GM12864 (cell line): ENCODE measurements at regions not wholly inside any gene's neighbourhood (a gene's known extent, or its start where the extent isn't known, plus 50 kb on each side); places are given as distances from the start of the nearest gene placed in this dataset.

Experiments used
- DNase-seq: peaks from one replicate; pipeline ENCODE4 v3.0.0-alpha.2; 2011; ENCODE audit warnings: low read depth
- H3K4me3 ChIP-seq: 2 replicates; pipeline ENCODE4 v1.5.1; 2011; ENCODE audit warnings: mild to moderate bottlenecking, low read depth, low read length, control low read depth
- CTCF ChIP-seq: IDR thresholded peaks from 2 replicates; pipeline ENCODE4 v1.5.1; 2011; ENCODE audit warnings: low read depth, mild to moderate bottlenecking, moderate library complexity, low read length, control low read depth, inconsistent platforms; ENCODE audit errors: missing control alignments

DNA sequence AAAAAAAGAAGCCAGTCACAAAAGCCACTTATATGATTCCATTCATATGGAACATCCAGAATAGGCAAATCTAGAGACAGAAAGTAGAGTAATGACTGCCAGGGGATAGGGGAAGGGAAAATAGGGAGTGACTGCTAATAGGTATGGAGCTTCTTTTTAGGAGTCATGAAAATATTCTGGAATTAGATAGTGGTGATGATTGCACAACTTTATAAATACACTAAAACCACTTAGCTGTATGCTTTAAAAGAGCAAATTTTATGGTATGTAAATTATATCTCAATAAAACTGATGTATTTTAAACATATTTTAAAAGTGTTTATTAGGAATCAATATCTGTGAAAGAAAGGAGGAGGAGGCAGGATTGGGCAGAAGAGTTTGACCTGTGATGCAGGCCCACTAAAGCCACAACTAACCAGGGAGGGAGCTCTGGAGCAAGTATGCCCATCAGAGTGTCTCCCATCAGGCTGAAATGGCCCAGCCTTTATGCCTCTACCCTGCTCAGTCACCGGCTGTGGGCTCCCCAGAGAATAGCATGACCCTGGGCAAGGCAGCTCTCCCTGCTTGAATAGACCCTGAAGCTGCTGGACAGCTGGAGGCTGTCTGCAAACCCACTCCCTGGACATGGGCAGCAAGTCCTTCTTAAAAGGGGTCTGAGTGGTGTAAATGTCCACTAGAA lies 96.0 kb upstream of the SLC44A1 start:
- TF ChIP-seq CTCF = no peak
- DNase-seq = no peak
- H3K4me3 ChIP-seq = no peak overlapping the region

DNA sequence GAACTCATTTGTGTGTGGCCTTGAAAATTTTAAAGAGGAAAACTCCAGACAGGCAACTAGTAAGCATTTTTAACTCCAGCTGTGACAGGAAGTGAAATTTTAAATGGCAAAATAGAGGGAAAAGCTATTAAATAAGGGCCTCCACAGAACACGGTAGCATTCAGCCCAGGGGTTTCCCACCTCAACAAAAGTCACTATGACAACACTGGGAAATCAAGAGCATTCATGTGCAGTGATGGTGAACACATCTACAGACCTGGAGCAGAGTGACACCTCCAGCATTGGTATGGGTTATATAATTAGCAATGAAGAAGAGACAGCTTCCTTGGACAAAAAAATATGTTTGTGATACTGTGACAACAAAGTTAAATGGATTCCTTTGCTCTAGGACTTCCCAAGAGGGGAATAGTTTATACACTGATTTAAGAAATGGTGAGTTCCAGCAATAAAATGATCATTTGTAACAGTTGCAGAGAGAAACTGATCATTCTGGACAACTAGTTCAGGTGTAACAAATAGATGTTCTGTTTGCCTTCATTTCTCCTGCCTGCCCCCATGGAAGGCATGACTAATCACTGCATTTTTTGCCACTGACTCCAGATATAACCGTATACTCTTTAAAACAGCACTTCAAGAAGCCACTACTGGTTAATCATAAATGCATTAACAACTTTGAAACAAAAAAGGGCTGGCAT lies 93.3 kb upstream of the SLC44A1 start:
- H3K4me3 ChIP-seq = no peak overlapping the region
- no peak for DNase-seq
- no peak for TF ChIP-seq CTCF

DNA sequence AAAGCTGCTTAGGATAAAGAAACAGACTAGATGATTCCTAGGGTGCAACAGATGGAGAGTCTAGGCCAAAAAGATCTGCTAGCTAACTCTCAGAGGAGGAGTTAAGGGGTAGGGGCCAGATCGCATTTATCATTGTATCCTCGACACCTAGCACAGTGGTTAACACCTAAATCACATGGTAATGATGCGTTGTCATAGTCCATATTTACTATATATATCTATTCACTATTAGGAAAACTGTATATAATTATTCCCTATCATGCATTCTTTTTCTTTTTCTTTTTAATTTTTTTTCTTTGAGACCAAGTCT lies 92.8 kb upstream of the SLC44A1 start:
- no peak for TF ChIP-seq CTCF
- DNase-seq = no peak

DNA sequence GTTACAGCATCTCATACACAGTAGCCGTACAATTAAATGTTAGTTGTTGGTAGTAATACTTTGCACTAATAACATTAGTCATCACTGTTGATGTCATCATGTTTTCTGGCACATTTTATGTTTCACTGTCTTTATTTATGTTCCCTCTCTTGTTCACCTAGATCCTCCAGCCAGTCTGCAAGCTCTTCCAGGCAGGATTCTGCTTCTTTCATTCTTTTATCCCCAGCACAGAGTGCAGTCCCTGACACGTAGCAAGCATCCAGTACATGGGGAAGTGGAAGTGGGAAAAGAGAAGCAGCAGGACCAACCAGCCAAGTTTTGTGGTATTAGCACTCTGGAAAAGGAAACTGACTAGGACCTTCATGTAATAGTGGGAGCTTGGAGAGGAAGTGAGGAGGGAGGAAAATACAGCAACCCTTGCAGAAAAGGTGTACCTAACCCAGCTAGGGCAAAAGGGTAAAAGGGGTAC lies 89.7 kb upstream of the SLC44A1 start:
- no peak for DNase-seq
- H3K4me3 ChIP-seq = no peak overlapping the region
- TF ChIP-seq CTCF = no peak

More for the DNA sequence above, 92.8 kb upstream of the SLC44A1 start:
- no peak overlapping the region for H3K4me3 ChIP-seq

DNA sequence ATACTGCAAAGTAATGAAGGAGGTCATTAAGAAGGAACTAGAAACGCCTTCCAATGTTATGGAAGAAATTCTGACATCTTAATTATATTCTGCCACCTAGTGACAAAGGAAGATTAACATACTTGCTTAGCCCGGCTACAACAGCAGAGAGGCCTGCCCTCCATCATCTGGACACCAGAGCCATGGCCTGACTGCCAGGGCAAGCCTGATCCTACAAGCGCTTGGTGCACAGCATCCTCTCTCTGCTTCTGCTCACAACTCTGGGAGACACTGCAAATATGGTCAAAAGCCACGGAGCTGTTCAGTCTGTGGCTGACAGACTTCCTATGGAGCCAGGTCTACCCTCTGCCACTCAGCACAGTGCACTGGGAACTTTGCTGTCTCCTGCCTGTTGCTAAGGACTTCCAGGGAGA lies 87.3 kb upstream of the SLC44A1 start:
- DNase-seq = no peak
- no peak overlapping the region for H3K4me3 ChIP-seq
- peak; percentile 40 for TF ChIP-seq CTCF

DNA sequence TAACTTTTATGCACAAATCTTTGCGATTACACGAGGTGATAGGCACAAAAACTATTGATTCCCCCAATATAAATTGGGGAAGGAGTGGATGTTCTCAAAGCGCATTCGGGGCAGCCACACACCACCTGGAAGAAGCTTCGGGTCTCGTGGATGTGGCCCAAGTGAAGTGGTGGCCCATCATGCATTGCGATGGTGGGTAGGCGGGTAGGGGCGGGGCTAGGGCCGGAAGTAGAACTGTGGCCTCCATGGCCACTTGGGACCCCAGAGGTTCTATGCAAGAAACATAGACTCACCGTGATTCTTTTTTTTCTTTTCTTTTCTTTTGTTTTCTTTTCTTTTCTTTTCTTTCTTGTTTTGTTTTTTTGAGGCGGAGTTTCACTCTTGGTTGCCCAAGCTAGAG lies 86.4 kb upstream of the SLC44A1 start:
- no peak overlapping the region for H3K4me3 ChIP-seq
- no peak for DNase-seq
- TF ChIP-seq CTCF = no peak

GRCh38 chr9:105158898-105159297 lies 85.6 kb upstream of the SLC44A1 start:
- no peak for TF ChIP-seq CTCF
- H3K4me3 ChIP-seq = no peak overlapping the region
- DNase-seq = no peak
